Ecto neural progenitor cell (in vitro differentiated cells): ENCODE measurements at regions not wholly inside any gene's neighbourhood (a gene's known extent, or its start where the extent isn't known, plus 50 kb on each side); places are given as distances from the start of the nearest gene placed in this dataset.
A peak's percentile ranks its signal among the peaks of the same experiment; 100 is the strongest.

ENCODE experiments used
- DNase-seq: peaks from one replicate; pipeline ENCODE4 v3.0.0-alpha.2; 2018; ENCODE audit warnings: low spot score

DNA sequence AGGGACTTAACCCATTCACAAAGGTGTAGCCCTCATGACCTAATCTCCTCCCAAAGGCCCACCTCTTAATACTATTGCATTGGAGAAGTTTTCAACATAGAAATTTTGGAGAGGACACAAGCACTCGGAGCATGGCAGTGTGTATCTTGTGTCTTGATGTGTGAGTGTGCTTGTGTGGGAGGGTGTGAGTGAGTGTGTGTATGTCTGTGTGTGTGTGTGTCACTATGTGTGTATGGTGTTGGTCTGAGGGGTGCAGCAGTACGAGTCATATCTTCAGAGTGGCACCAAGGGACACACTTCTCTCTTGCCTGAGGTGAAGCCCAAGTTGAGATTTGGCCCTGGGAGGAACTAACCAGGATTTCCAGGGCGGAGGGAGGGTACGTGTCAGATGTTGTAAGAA lies 73.7 kb downstream of the NAV1 start:
- no peak for DNase-seq

DNA sequence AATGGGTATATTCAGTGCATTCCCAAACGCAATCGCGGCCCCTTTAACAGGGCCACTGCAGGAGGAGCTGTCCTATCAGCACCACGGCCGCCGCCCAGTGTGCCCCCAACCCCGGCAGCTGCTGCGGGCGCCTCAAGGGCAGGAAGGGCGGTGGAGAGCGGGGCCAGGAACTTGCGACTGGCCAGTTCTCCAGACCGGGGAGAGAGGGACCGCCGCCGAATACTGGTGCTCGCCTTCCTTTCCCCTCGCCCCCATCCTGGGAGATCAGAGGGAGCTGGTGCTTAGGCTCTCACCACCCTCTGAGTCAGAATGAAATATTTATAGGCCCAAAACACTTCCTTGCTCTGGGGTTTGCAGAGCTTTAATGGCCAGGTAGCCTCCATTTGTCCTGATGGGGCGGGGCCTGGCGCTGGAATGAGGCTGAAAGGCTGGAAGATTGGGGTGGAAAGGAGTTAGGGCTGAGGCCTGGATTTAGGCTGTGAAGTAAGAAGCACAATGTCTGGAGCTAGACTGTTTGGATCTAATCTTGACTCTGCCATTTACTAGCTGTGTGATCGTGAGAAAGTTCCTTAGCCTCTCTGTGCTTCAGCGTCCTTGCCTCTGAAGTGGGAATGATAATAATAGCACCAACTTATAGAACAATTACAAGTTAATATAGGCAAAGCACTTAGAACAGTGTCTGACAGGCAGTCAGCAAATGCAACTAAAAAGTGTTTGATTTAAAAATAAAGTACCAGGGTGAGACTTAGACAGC lies 75.5 kb downstream of the NAV1 start:
- peak; percentile 89 for DNase-seq

DNA sequence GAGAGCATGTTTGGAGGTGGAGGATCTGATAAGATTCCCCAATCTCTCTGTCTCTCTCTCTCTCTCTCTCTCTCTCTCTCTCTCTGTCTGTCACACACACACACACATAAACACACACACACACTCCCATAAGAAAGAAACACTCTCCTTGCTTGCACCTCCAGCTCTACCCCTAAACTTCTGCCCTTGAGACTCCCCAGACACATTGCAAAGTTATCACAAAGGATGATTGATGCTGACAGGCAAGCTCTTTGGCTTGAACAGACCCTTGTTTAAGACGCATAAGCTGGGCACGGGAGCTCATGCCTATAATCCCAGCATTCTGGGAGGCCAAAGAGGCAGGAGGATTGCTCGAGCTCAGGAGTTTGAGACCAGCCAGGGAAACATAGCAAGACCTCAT lies 78.2 kb downstream of the NAV1 start:
- no peak for DNase-seq

DNA sequence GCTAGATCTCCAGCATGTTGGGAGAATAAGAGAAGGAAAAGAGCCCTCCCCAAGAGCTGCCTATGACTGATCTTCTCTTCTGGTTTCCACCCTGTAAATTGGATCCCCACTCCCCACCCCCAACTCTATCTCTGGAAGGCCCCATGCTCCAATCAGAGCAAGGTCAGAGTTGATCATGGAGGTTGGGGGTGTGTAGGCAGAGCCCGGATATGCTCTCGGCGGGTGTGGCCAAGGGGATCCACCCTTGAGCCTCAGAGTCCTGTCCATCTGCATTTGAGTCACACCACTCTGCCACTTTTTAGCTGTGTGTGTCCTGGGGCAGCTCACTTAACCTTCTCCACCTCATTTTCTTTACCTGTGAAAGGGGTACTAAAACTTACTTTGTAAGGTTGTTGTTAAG lies 79.5 kb downstream of the NAV1 start:
- DNase-seq, result no peak

DNA sequence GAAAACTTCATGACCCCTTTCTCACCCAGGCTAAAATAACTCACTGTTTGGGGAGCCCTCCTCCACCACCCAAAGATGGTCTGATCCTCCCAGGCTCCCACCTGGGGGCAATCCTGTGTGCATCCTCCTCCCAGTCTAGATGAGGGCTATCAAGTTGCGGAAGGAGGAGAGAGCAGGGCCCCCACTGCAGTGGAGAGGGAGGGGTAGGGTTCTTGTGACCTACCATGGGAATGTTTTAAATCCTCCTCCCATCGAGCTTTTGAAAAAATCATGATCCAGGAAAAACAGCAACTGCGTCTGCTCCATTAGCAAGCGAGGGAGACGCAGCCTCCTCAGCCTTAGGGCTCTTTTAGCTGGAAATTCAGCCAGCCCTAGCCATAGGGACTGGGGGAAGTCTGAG lies 80.0 kb downstream of the NAV1 start:
- DNase-seq, result no peak

DNA sequence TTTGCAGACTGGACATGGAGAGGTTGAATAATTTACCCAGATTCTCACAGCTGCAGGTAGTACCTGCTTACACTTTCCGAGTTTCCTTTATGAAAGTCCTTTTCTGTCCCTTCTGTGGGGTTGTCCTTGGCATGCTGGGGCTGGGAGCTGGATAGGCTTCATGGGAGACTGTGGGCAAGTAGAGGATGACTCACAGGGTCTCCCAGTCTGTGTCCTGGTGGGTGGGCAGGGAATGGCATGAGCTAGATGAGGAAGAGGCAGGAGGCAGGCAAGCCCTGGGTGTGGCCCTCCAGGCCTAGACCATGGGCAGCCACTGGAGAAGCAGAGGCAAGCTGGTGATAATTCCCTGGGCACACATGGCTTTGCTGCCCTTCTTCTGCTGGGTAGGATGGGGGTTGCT lies 80.6 kb downstream of the NAV1 start:
- DNase-seq, result no peak

DNA sequence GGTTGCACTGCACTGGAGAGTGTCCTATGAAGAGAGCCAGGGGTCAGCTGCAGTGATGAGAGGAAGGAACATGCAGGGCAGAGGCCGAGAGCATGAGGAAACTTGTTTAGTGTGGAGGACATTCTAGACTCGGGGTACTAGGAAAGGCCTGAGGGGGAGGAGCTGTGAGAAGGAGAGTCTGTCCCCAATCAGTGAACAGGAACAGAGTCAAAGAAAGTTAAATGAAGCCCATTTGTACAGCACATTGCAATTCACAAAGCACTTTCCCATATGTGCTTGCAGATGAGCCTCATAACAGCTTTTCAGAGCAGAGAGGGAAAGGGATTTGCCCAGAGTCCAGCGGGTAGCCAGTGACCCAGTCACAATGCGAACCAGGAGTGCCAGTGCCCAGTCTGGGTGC lies 83.4 kb downstream of the NAV1 start:
- no peak for DNase-seq

DNA sequence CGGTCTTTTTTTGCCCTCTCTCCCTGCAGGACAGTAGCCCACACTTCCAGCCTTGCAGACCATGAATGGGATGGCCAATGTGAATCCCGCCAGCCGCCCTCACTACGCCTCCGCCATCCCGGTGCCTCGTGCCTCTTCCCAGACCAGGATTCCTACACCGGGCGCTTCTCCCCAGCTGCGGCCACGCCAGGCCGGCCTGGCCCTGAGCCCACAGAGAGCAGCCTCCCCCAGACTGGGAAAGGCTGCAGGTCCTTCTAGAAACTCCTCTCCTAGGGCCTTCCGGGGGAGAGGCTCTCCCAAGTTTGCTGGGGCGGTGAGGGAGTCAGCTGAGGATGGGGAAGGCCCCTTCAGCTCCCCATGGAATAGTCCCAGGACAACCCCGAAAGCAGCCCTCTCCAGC lies 83.9 kb downstream of the NAV1 start:
- DNase-seq, result no peak

DNA sequence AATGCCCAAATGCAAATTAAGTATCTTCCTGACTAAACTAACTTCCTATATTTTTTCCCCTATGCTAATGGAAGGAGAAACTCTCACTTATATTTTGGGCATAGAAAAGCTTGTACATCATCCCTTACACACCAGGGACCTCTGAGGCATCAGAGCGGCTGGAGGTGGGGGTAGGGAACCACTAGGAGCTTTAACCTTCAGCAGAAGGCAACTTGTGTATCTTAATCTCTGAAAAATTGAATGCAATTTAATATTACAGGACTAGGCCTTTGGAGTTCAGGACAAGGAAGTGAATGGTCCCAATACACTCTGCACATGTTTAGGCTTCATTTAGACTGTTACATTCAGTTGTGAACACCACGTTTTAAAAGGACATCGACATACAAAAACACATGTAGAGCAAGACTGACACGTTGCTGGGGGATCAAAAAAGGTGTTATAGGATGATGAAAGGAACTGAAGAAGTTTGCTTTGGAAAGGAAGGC lies 85.9 kb downstream of the NAV1 start:
- no peak for DNase-seq

DNA sequence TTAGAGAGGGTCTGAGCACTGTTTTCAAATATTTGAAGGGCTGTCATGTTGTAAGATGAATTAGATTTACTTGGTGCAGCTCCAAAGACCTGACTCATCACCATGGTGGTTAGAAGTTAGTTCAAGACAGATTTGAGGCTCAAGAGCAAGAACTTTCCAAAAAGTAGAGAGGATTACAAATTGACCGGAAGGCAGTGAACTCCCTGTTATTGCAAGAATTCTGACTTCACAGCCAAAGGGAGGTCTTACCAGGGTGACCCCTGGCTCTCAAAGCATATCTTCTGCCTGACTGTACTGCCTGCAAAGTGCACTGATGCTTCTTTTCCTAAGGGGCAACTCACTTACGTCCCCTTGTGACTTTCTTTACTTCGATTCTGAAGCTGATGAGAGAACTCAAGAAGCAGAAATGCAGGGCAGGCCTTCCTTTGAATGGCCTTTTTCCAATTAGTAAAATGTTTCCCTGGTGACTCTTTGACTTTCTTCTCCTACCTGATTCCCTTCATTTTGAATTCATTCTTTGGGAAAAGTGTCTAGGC lies 86.4 kb downstream of the NAV1 start:
- no peak for DNase-seq

DNA sequence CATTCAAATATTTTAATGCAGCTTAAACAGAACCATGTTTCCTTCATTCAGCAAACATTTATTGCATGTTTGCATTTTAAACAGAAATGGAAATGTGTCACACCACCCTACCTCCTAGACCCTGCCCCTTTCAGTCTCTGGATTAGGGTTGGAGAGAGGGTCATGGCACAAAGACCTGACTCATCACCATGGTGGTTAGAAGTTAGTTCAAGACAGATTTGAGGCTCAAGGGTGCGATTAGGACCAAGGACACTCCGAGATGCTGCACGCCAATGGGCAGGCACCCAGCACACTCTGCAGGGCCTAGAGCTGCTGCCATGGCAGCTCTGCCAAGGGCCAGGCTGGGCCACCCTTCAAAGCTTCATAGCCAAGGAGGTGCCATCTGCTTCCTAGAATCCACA lies 86.9 kb downstream of the NAV1 start:
- DNase-seq, result no peak

DNA sequence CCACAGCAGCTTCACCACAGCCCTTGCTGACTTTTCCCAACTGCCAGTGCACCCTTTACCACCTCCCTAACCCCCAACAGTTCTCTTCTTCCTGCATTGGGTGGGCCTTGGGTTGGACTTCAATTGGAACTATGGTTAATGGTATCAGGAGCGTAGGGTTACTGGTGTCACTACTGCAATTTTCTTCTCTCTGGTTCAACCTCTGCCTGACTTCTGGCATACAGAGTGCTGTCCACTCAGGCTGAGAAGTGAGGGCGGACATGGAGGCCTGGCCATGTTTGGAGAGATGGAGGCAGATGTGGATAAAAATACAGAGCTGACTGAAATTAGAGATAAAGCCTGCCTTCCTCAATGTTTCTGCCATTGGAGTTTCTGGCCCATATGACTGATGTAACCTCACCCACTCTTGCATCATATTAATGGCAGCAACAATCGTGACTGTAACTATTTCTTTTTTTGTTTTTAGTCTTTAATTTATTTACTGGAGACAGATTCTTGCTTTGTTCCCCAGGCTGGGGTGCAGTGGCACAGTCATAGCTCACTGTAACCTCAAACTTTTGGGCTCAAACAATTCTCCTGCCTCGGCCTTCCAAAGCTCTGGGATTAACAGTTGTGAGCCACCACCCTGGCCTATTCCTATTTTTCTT lies 87.8 kb downstream of the NAV1 start:
- DNase-seq, result no peak

DNA sequence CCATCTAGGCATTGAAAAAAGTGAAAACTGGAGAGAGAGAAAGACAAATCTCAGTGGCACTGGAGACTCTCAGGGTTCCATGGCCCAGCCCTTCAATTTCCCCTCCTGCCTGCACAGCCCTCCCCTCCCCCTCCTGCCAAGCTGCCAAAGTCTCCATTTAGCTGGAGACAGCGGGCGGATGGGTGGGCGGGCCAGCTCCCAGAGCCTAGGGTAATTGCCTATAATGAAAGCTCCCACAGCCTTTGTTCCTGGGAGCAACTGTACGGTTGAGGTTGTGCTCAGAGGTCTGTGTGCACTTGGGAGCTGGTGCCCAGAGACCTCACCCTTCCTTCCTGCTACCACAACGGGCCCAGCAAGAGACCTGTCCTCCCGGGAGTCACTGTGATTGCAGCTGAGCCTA lies 89.6 kb downstream of the NAV1 start:
- DNase-seq, result peak; percentile 65

DNA sequence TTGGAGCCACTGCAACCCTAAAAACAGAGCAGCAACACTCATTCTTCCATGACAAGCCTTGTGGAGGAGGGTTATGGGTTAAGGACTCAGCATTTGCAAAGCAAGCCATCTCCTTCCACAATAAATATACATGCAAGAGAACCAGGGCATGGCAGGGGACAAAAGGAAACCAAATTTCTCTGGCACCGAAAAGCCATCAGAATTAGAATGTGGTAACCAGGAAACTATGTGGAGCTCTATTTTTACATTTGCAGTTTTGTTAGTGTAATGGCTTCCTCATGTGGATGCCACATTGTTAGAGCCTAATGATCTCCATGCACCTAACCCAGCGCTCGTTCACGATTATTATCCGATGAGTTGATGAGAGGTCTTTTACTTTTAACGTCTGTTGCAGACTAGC lies 91.7 kb downstream of the NAV1 start:
- DNase-seq, result no peak

DNA sequence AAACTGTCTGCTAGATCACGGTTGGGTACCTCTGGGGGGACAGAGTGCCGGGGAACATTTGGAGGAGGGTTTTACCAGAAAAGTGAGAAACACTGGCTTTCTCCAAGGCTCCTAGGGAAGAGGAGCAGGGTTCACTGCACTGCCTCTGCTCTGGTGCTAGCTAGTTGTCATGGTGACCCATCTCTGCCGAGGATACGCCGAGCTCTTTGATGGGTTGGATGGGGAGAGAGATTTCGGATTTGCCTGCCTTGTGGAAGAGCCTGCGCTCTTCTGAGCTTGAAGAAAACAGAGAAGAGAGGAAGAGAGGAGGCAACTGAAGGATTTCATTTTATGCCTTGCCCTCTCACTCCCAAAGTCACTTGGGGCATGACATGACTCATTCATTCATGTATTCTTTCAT lies 92.1 kb downstream of the NAV1 start:
- no peak for DNase-seq

DNA sequence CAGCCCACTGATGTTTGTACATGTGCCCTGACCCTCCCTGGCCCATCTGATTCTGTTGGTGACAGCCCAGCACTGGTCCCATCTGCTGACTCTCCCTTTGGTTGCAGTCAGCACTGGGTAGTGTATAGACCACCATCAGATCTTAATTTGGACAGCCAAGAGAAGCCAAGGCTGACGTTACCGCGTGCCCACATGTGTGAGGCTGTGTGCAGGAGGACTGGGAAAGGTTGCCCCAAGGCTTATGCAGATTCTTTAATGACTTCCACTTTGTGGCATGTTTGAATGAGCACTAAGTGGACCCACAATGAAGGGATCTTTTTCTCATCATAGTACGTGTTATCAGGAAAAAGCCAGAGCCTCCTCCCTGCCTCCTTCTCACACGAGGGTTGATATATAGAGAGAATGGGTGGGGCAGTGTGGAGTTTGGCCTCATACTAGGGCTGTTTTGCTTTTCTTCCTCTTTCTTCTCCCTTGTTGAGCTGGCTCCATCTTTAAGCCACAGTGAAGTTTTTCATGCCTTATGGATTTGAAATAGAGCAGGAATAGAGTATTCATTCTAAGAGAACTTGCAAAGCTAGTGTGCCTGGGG lies 93.5 kb downstream of the NAV1 start:
- no peak for DNase-seq

DNA sequence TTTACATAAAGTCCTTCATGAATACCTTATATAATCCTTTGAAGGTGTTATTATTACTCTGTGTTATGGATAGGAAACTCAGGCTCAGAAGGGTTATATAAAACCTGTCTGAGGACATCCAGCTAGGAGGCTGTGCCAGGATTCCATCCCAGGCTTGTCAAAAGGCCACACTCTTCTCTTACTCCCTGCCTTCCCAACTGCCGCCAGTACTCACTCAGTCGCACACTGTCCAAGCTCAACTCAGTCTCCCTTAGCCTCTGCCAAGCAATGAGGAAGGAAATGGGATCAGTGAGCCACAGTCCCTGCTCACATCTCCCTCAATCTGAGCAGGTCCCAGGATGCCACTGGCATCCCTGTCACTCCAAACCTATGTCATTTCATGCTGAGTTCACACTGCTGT lies 94.4 kb downstream of the NAV1 start:
- no peak for DNase-seq

DNA sequence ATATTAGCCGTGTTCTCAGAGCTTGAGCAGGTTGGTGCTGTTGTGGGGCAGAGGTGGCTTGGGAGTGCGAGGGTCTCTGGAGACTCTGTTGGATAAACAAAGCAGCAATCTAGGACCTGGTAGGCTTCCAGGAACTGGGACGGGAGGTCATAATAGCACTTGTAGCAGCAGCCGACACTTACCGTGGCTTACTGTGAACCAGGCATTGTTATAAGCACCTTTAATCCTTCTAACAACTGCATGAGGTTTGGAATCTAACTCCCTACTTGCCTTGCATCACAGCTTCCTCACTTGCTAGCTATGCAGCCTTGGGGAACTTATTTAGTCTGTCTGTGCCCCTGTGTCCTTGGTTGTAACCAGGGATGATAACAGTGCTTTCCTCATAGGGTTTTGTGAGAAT lies 94.9 kb downstream of the NAV1 start:
- DNase-seq, result no peak

DNA sequence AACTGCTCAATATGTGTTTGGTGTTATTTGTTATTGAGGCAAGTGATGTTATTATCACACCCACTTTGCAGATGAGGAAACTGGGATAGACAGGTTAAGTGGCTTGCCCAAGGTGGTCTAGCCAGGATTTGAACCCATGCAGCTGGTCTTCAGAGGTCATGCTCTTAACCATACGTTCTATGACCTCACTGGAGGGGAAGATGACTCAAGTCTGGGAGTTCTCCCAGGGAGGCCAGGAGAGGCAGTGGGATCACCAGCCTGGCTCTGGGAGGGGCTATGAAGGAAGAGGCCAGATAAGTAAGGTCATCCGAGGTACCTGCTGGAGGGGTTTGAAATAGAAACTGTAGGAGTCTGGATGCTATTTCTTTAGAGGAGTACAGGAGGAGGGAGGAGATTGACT lies 95.3 kb downstream of the NAV1 start:
- no peak for DNase-seq

DNA sequence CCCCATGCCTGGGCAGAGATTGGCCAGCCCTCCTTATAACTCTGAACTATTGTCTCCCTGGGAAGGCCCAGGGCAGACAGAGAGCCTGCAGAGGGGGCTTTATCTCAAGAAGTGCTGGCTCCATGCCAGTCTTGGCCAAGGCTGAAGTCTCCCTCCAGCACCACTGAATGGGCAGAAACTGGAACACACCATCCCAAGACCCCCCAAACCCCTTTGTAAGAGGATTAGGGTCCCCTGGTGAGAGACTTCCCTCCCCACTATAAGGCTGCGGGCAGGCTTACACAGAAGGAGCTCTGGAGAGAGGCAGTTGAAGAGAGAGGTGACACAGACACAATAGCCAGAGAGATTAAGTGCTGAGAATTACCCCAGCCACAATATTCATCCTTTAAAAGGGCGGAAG lies 97.2 kb downstream of the NAV1 start:
- DNase-seq, result peak; percentile 63

DNA sequence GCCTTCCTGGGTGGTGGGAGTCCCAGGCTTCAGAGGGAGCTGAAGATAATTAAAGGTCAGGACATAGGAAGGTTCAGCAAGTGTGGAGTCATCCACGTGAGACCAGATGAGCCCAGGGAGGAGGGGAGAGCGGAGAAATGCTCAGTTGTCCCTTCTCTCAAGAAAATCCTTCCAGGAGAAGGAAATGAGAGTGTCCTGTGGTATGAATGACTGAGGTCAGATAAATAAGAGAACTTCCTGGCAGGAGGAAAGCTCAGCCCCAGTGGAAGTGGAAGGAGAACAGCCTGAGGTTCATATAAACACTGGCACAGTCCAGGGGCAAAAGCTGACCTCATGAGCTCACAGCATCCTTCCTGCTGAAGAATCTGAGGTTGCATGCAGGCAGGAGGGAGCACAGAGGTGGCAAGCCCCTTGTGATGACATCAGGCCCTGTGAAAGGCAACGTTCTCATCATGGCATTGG lies 97.6 kb downstream of the NAV1 start:
- DNase-seq, result no peak

DNA sequence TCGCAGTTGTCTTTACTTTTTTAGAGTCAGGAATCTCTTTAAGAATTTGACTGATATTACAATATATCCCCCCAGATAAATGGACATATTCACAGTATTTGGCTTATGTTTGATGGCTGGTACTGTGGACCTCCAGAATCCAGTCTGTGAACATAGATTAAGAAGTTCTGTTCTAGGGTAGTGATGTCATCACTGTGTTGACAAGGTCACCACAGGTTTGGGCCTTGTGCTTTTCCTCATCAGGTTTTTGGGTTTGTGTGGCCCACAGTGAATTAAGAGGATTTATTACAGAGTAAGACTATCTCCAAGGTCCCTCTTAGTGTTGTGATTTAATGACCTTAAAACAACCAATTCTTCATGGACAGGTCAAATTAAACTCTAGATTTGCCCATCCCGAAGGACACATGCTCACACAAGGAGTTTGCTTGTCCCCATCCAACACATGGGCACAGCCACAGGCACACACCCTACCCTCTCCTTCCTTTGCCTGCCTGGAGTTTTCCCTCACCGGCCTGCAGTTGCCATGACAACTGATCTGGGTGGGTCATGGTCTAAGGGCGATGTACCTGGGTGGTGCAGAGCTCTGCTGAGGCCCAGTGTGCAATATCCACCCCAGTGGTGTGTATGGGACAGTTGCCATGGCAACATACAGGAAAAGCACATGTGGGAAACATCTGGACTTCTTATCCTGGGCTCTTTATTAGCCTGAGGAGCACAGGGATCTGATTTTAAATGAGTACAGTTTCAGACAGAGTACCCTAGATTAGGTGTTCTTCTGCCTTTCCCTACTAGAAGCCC lies 98.6 kb downstream of the NAV1 start:
- no peak for DNase-seq
